Transverse colon (tissue), 4 donors: ENCODE measurements at regions not wholly inside any gene's neighbourhood (a gene's known extent, or its start where the extent isn't known, plus 50 kb on each side); places are given as distances from the start of the nearest gene placed in this dataset.
A peak's percentile ranks its signal among the peaks of the same experiment; 100 is the strongest.
"Not testable (repeated sequence)": the region's sequence is repeated elsewhere in the genome, so short reads cannot be mapped to it uniquely, and the experiment has no call there.

Experiments
- DNase-seq: peaks from one replicate; pipeline ENCODE4 v3.0.0-alpha.2; 2019
- H3K27ac ChIP-seq, 4 donors: fragments of 200-600 bp; sonication (generic); 2 replicates each; pipeline ENCODE4 v1.5.1; 2016 to 2018; ENCODE audit warnings: inconsistent platforms in 4 of 4
- H3K27me3 ChIP-seq: fragments of 200-600 bp; sonication (generic); 2 replicates; pipeline ENCODE4 v1.5.1; 2017; ENCODE audit warnings: inconsistent platforms
- H3K36me3 ChIP-seq, 4 donors: fragments of 200-600 bp; sonication (generic); 2 replicates each; pipeline ENCODE4 v1.5.1; 2017 to 2019; ENCODE audit warnings: inconsistent platforms in 4 of 4
- H3K4me1 ChIP-seq, 4 donors: fragments of 200-600 bp; sonication (generic); 2 replicates each; pipeline ENCODE4 v1.5.1; 2017 to 2020; ENCODE audit warnings: inconsistent platforms in 4 of 4
- H3K4me3 ChIP-seq, 4 donors: fragments of 200-600 bp; sonication (generic); 1 replicate in 1 of 4; 2 replicates in 3 of 4; pipeline versions ENCODE4 v1.5.1 to v1.6.1; 2017 to 2019; ENCODE audit warnings: inconsistent platforms in 4 of 4
- H3K9me3 ChIP-seq, 2 donors: fragments of 200-600 bp; sonication (generic); 2 replicates each; pipeline ENCODE4 v1.5.1; 2017 to 2019; ENCODE audit warnings: inconsistent platforms in 2 of 2
- CTCF ChIP-seq, 5 experiments: fragments of 200-600 bp in 3 of 5; fragments of 450-650 bp in 2 of 5; sonication (generic) in 3 of 5; IDR thresholded peaks; 1 replicate in 2 of 5; 2 replicates in 3 of 5; pipeline ENCODE4 v1.5.1; 2016 to 2017; ENCODE audit warnings: antibody characterized with exemption in 5 of 5, inconsistent platforms in 3 of 5, mild to moderate bottlenecking in 2 of 5, moderate library complexity in 1 of 5
- EP300 ChIP-seq: sonication (generic); formaldehyde crosslinking; IDR thresholded peaks from one replicate; pipeline ENCODE4 v1.6.1; 2017; ENCODE audit warnings: antibody characterized with exemption, low read depth
- POLR2A ChIP-seq: fragments of 450-650 bp; IDR thresholded peaks from one replicate; pipeline ENCODE4 v1.6.1; 2016; ENCODE audit warnings: antibody characterized with exemption, mild to moderate bottlenecking, moderate library complexity
- POLR2AphosphoS5 ChIP-seq, 3 donors: sonication (generic); formaldehyde crosslinking; IDR thresholded peaks; one replicate each; pipeline ENCODE4 v1.6.1; 2016; ENCODE audit warnings: antibody characterized with exemption in 3 of 3
- WGBS, 2 donors: methylation state at CpG; one replicate each; pipeline ENCODE4 v1.1.5; 2018; ENCODE audit warnings: low coverage in 1 of 2; 5-methylcytosine and 5-hydroxymethylcytosine counted together
- in situ Hi-C, 4 donors: fragments of 200-750 bp; cut with MboI; loops; one replicate each; pipeline versions ENCODE4 v1.15.0 to v1.15.1; 2017; ENCODE audit warnings: low sequenced_read_pairs in 3 of 4, low pct_ligation_motif_present in 1 of 4, low pct_unique_long_range_greater_than_20kb in 1 of 4
- intact Hi-C: fragments of 100-400 bp; cut with DNase I; formaldehyde crosslinking; loops from one replicate; pipeline ENCODE4 v1.15.1; 2023; ENCODE audit warnings: low total_unique reads

GRCh38 chr3:182650568-182651128 lies 142.7 kb upstream of the ATP11B start:
- TF ChIP-seq EP300, result no peak
- TF ChIP-seq POLR2AphosphoS5 (IDR thresholded peaks at IDR 0.05), result no peak
- TF ChIP-seq POLR2A, result no peak
- TF ChIP-seq CTCF (IDR thresholded peaks at IDR 0.05), result no peak
- WGBS, 2 donors, result 67 to 84% methylated on average over 1 to 3 of the region's 3 CpGs
- no peaks in the 10 kb centered on the region for H3K9me3 ChIP-seq
- no peaks in the 10 kb centered on the region for H3K36me3 ChIP-seq
- in situ Hi-C loops (no loop called here), intact Hi-C loops (no loop called here)
- H3K27me3 ChIP-seq, result no peaks in the 10 kb centered on the region
- no peak overlapping the region for H3K4me3 ChIP-seq
- DNase-seq, result no peak
- H3K27ac ChIP-seq, result peak overlapping the region; percentile 65 to 76 (median 66)
- H3K4me1 ChIP-seq, result peaks cover 0 to 20% (median 11%) of the 10 kb centered on the region in 4 donors

- peak; percentile 59 for DNase-seq
- Histone ChIP-seq H3K4me1 (peaks cover 0 to 20% (median 11%) of the 10 kb centered on the region in 4 donors), H3K4me3 (no peak overlapping the region), H3K9me3 (no peaks in the 10 kb centered on the region), H3K27ac (peak overlapping the region; percentile 65 to 76 (median 66)), H3K36me3 (no peaks in the 10 kb centered on the region), H3K27me3 (no peaks in the 10 kb centered on the region)
- peak in 2 of 3 donors; percentile 13 to 63 for TF ChIP-seq POLR2AphosphoS5 (IDR thresholded peaks at IDR 0.05)
- no peak for TF ChIP-seq POLR2A
- intact Hi-C loops, result no loop called here
- 33 to 36% methylated on average over 8 of the region's 8 CpGs for WGBS, 2 donors
- in situ Hi-C loops, result no loop called here
Observed at GRCh38 chr3:182651461-182651860, 141.8 kb upstream of the ATP11B start.

- 94% methylated on average over 1 of the region's 1 CpG; no CpG with 5 or more reads in 1 of the 2 donors for WGBS, 2 donors
Observed at GRCh38 chr3:182653065-182653464, 140.2 kb upstream of the ATP11B start.

GRCh38 chr3:182668541-182668940 lies 124.8 kb upstream of the ATP11B start:
- Histone ChIP-seq H3K9me3 (no peaks in the 10 kb centered on the region), H3K4me3 (no peak overlapping the region), H3K36me3 (no peaks in the 10 kb centered on the region), H3K27ac (no peak overlapping the region), H3K27me3 (no peaks in the 10 kb centered on the region), H3K4me1 (no peaks in the 10 kb centered on the region)
- intact Hi-C loops (no loop called here), in situ Hi-C loops (no loop called here)
- DNase-seq, result no peak
- WGBS, 2 donors, result 84 to 88% methylated on average over 3 of the region's 3 CpGs
- TF ChIP-seq CTCF (IDR thresholded peaks at IDR 0.05), result no peak
- no peak for TF ChIP-seq POLR2AphosphoS5 (IDR thresholded peaks at IDR 0.05)
- no peak for TF ChIP-seq POLR2A
- no peak for TF ChIP-seq EP300

More at GRCh38 chr3:182653065-182653464, 140.2 kb upstream of the ATP11B start:
- in situ Hi-C loops, H3K27me3 ChIP-seq, H3K27ac ChIP-seq, H3K36me3 ChIP-seq, H3K9me3 ChIP-seq, intact Hi-C loops, H3K4me3 ChIP-seq, DNase-seq: not testable (repeated sequence)
- peaks cover 0 to 20% (median 11%) of the 10 kb centered on the region in 4 donors for H3K4me1 ChIP-seq

GRCh38 chr3:182668974-182669373 lies 124.3 kb upstream of the ATP11B start:
- no peak for TF ChIP-seq CTCF (IDR thresholded peaks at IDR 0.05)
- no peak for TF ChIP-seq POLR2AphosphoS5 (IDR thresholded peaks at IDR 0.05)
- no peak for TF ChIP-seq POLR2A
- TF ChIP-seq EP300, result no peak
- Histone ChIP-seq H3K27me3 (no peaks in the 10 kb centered on the region), H3K9me3 (no peaks in the 10 kb centered on the region), H3K27ac (no peak overlapping the region), H3K36me3 (no peaks in the 10 kb centered on the region), H3K4me3 (no peak overlapping the region), H3K4me1 (no peaks in the 10 kb centered on the region)
- DNase-seq, result no peak
- in situ Hi-C loops, result no loop called here
- intact Hi-C loops, result no loop called here
